ENCODE measurements at regions not wholly inside any gene's neighbourhood (a gene's known extent, or its start where the extent isn't known, plus 50 kb on each side); places are given as distances from the start of the nearest gene placed in this dataset.

- TF ChIP-seq CTCF (IDR thresholded peaks at IDR 0.05) (no peak), POLR2A (IDR thresholded peaks at IDR 0.05) (no peak)
Observed at GRCh38 chr14:82510007-82510406, 976.4 kb upstream of the SEL1L start.
